Right atrium auricular region (tissue), 2 donors: ENCODE measurements at regions not wholly inside any gene's neighbourhood (a gene's known extent, or its start where the extent isn't known, plus 50 kb on each side); places are given as distances from the start of the nearest gene placed in this dataset.

Experiments
- DNase-seq: peaks from one replicate; pipeline ENCODE4 v3.0.0-alpha.2; 2019; ENCODE audit warnings: low spot score
- H3K27ac ChIP-seq, 2 donors: fragments of 200-600 bp; sonication (generic); 1 replicate in 1 of 2; 2 replicates in 1 of 2; pipeline ENCODE4 v1.5.1; 2016 to 2019
- H3K27me3 ChIP-seq, 2 donors: fragments of 200-600 bp; sonication (generic); one replicate each; pipeline versions ENCODE4 v1.5.1 to v1.6.0; 2017 to 2019
- H3K36me3 ChIP-seq: fragments of 200-600 bp; sonication (generic); one replicate; pipeline ENCODE4 v1.5.1; 2016
- H3K4me1 ChIP-seq, 2 donors: fragments of 200-600 bp; sonication (generic); one replicate each; pipeline versions ENCODE4 v1.5.1 to v1.6.0; 2017 to 2019
- H3K4me3 ChIP-seq, 2 donors: fragments of 200-600 bp; sonication (generic); 1 replicate in 1 of 2; 2 replicates in 1 of 2; pipeline ENCODE4 v1.5.1; 2017 to 2019; ENCODE audit warnings: mild to moderate bottlenecking in 1 of 2, moderate library complexity in 1 of 2
- H3K9me3 ChIP-seq, 2 donors: fragments of 200-600 bp; sonication (generic); one replicate each; pipeline ENCODE4 v1.5.1; 2019
- CTCF ChIP-seq, 2 donors: fragments of 200-600 bp; sonication (generic); IDR thresholded peaks; one replicate each; pipeline ENCODE4 v1.5.1; 2019; ENCODE audit warnings: antibody characterized with exemption in 2 of 2

- Histone ChIP-seq H3K27ac (no peak overlapping the region), H3K4me1 (no peaks in the 10 kb centered on the region), H3K36me3 (no peaks in the 10 kb centered on the region), H3K9me3 (peaks cover 3 to 7% of the 10 kb centered on the region in 2 donors), H3K4me3 (no peak overlapping the region), H3K27me3 (no peaks in the 10 kb centered on the region)
- no peak for TF ChIP-seq CTCF (IDR thresholded peaks at IDR 0.05)
- DNase-seq, result no peak
Measured at GRCh38 chrX:17206584-17206983, 168.4 kb upstream of the NHS start.

- H3K4me3 ChIP-seq, result no peak overlapping the region
- no peak for DNase-seq
- no peaks in the 10 kb centered on the region for H3K36me3 ChIP-seq
- H3K9me3 ChIP-seq, result peaks cover 3 to 18% of the 10 kb centered on the region in 2 donors
- no peaks in the 10 kb centered on the region for H3K27me3 ChIP-seq
- TF ChIP-seq CTCF (IDR thresholded peaks at IDR 0.05), result no peak
- H3K4me1 ChIP-seq, result no peaks in the 10 kb centered on the region
- no peak overlapping the region for H3K27ac ChIP-seq
Measured at GRCh38 chrX:17214962-17215361, 160.0 kb upstream of the NHS start.

GRCh38 chrX:17226736-17227135 is 148.3 kb upstream of the NHS start:
- Histone ChIP-seq H3K27me3 (peaks cover 0 to 3% of the 10 kb centered on the region in 2 donors), H3K4me1 (no peaks in the 10 kb centered on the region), H3K9me3 (no peaks in the 10 kb centered on the region), H3K36me3 (no peaks in the 10 kb centered on the region), H3K4me3 (no peak overlapping the region), H3K27ac (no peak overlapping the region)
- no peak for DNase-seq
- no peak for TF ChIP-seq CTCF (IDR thresholded peaks at IDR 0.05)

DNA sequence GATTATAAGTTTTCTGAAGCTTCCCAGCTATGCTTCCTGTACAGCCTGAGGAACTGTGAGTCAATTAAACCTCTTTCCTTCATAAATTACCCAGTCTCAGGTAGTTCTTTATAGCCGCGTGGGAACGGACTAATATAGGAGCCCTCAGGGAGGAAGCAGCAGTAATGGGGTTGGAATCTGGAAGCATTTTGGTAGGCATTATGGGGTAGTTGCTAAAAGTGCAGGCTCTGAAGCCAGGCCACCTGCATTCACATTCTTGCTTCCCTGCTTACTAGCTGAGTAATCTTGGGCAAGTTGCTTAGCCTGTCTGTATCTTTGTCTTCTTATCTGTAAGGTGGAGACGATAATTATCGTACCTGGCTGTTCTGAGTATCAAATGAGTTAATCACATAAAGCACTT is 137.9 kb upstream of the NHS start:
- Histone ChIP-seq H3K27me3 (no peaks in the 10 kb centered on the region), H3K27ac (no peak overlapping the region), H3K9me3 (no peaks in the 10 kb centered on the region), H3K36me3 (no peaks in the 10 kb centered on the region), H3K4me3 (no peak overlapping the region), H3K4me1 (no peaks in the 10 kb centered on the region)
- DNase-seq, result no peak
- no peak for TF ChIP-seq CTCF (IDR thresholded peaks at IDR 0.05)

- peak in 1 of 2 donors; percentile 83 for TF ChIP-seq CTCF (IDR thresholded peaks at IDR 0.05)
- H3K4me3 ChIP-seq, result no peak overlapping the region
- no peaks in the 10 kb centered on the region for H3K27me3 ChIP-seq
- no peaks in the 10 kb centered on the region for H3K4me1 ChIP-seq
- H3K36me3 ChIP-seq, result no peaks in the 10 kb centered on the region
- DNase-seq, result peak; percentile 59
- H3K9me3 ChIP-seq, result no peaks in the 10 kb centered on the region
- no peak overlapping the region for H3K27ac ChIP-seq
Measured at GRCh38 chrX:17242470-17242869, 132.5 kb upstream of the NHS start.

DNA sequence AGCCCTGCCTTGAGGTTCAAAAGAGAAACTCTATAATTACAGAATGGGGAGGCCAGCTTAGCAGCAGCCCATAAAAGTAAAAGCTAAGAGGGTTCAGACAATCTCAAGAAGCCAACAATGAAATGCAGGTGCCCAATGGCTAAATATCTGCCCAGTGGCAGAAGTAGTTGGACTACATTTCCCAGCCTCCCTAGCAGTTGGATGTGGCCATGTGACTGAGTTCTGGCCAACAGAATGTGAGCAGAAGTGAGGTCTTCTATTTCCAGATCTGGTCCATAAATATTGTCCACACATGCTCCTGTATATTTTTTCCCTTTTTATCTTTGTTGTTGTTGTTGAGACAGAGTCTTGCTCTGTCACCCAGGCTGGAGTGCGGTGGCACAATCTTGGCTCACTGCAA is 127.9 kb upstream of the NHS start:
- no peaks in the 10 kb centered on the region for H3K9me3 ChIP-seq
- no peaks in the 10 kb centered on the region for H3K36me3 ChIP-seq
- no peak for DNase-seq
- no peak overlapping the region for H3K27ac ChIP-seq
- no peaks in the 10 kb centered on the region for H3K27me3 ChIP-seq
- no peaks in the 10 kb centered on the region for H3K4me1 ChIP-seq
- TF ChIP-seq CTCF (IDR thresholded peaks at IDR 0.05), result no peak
- no peak overlapping the region for H3K4me3 ChIP-seq
